ENCODE measurements at regions not wholly inside any gene's neighbourhood (a gene's known extent, or its start where the extent isn't known, plus 50 kb on each side); places are given as distances from the start of the nearest gene placed in this dataset.
"Not testable (repeated sequence)": the region's sequence is repeated elsewhere in the genome, so short reads cannot be mapped to it uniquely, and the experiment has no call there.

- DNase-seq: no peak
Observed at GRCh38 chr10:59002011-59002410, 174.4 kb upstream of the PHYHIPL start.

GRCh38 chr10:59003203-59003602 lies 173.2 kb upstream of the PHYHIPL start:
- no peak for DNase-seq

- DNase-seq: no peak
Observed at GRCh38 chr10:59004392-59004791, 172.1 kb upstream of the PHYHIPL start.

GRCh38 chr10:59006511-59007306 lies 169.7 kb upstream of the PHYHIPL start:
- peak; percentile 62 for DNase-seq

GRCh38 chr10:59007307-59008025 lies 169.0 kb upstream of the PHYHIPL start:
- no peak for DNase-seq

GRCh38 chr10:59008452-59008851 lies 168.0 kb upstream of the PHYHIPL start:
- no peak for DNase-seq

GRCh38 chr10:59011972-59012632 lies 164.3 kb upstream of the PHYHIPL start:
- no peak for DNase-seq

- no peak for DNase-seq
Observed at GRCh38 chr10:59012839-59013238, 163.6 kb upstream of the PHYHIPL start.

- DNase-seq: no peak
Observed at GRCh38 chr10:59016043-59016442, 160.4 kb upstream of the PHYHIPL start.

GRCh38 chr10:59018977-59019376 lies 157.5 kb upstream of the PHYHIPL start:
- DNase-seq: no peak

- DNase-seq: peak; percentile 12
Observed at GRCh38 chr10:59019603-59020002, 156.8 kb upstream of the PHYHIPL start.

GRCh38 chr10:59020502-59020901 lies 155.9 kb upstream of the PHYHIPL start:
- DNase-seq: no peak

GRCh38 chr10:59025981-59026765 lies 150.3 kb upstream of the PHYHIPL start:
- no peak for DNase-seq

- peak; percentile 84 for DNase-seq
Observed at GRCh38 chr10:59027975-59028655, 148.3 kb upstream of the PHYHIPL start.

- no peak for DNase-seq
Observed at GRCh38 chr10:59033622-59034021, 142.8 kb upstream of the PHYHIPL start.

GRCh38 chr10:59036311-59037017 lies 140.0 kb upstream of the PHYHIPL start:
- no peak for DNase-seq

- DNase-seq: no peak
Observed at GRCh38 chr10:59037018-59037389, 139.4 kb upstream of the PHYHIPL start.

GRCh38 chr10:59037506-59037905 lies 138.9 kb upstream of the PHYHIPL start:
- no peak for DNase-seq

GRCh38 chr10:59043358-59043757 lies 133.1 kb upstream of the PHYHIPL start:
- DNase-seq: not testable (repeated sequence)

- no peak for DNase-seq
Observed at GRCh38 chr10:59047180-59047579, 129.3 kb upstream of the PHYHIPL start.

- no peak for DNase-seq
Observed at GRCh38 chr10:59047957-59048618, 128.4 kb upstream of the PHYHIPL start.

Measured in fibroblast of skin of right biceps (primary cell).